HG03354 (cell line): ENCODE measurements at regions not wholly inside any gene's neighbourhood (a gene's known extent, or its start where the extent isn't known, plus 50 kb on each side); places are given as distances from the start of the nearest gene placed in this dataset.

ENCODE experiments used
- ATAC-seq: cut with Tn5 transposase; IDR thresholded peaks from one replicate; pipeline ENCODE4 v1.9.1; 2021; ENCODE audit warnings: mild to moderate bottlenecking; ENCODE audit not compliant: unreplicated experiment, poor library complexity, severe bottlenecking

- ATAC-seq: no peak
Measured at GRCh38 chr6:164546263-164546662, 763.1 kb downstream of the C6orf118 start.

DNA sequence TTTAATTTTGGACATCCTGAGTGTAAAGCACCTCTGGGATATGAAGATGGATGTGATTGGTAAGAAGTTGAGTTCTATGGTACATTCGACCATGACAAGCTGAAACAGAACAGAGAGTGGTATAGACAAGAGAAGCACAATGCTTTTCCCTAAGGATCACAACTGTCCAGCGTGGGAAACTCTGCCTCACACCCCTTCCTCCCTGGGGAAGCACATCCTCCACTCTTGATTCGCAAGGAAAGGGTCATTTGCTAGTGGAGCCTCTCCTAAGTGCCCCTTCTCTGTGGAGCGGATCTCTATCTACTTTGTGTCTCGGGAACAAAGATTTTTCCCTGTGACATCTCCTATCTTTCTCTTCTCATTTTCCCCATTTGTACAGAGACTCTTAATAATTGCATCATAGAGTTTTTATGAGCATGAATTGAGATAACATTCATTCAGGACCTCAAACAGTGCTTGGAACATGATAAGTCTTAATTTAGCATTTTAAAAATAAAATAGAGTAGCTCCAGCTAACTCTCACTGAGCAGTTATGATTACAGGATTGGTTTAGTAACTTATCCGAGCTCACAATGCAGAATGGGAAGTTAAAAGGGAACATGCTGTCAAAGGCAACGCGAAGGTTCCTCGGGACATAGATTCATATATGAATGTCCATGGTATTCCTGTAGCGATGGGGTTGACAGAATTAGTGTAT lies 775.2 kb downstream of the C6orf118 start:
- no peak for ATAC-seq

DNA sequence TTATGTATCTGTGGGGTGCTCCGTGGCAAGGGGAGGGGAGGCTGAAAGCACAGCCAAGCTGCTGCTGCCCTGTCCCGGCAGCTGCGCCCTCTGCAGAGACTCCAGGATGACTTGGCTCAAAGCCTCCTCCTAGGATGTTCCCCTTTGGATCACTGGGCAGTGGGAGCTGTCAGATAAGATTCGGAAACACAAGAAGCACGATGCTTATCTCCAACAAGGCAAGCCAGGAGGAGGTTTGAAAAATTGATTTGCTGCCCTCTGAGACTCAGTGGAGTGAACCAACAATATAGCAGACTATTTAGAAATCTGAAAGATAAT lies 776.4 kb downstream of the C6orf118 start:
- no peak for ATAC-seq

GRCh38 chr6:164532198-164533044 lies 777.0 kb downstream of the C6orf118 start:
- ATAC-seq: no peak

DNA sequence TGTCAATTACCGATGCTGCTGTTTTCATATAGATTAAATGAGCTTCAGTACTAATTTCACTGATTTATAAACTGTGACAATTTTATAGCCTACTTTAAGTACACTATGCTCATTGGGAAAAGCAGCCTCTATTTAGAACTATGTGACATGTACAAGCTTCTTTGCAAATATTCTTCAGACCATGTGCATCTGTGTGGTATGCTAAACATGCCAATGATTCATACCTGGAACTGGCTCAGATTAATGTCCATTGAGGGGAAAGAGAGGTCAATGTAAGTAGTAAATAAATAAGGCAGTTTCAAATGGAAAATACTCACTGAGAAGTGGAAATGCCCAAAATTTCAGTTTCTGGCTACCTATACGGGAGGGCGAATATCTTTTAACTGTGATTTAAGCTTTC lies 777.7 kb downstream of the C6orf118 start:
- no peak for ATAC-seq

DNA sequence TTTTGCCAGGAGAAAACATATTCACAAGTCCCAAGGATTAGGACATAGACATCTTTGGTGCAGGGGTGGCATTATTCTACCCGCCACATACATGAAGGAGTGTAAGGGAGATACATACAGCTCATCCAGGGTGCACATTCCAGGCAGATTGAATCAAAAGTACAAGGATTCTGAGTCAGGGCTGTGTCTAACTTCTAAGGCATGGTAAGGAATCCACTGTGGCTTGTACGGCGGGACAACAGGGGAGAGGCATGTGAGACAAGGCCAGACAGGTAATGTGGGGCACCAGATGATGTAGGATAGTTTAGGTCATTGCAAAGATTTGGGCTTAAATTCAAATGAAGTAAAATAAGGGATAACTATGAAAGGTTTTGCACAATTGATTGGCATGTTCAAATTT lies 780.9 kb downstream of the C6orf118 start:
- no peak for ATAC-seq

GRCh38 chr6:164523087-164523654 lies 786.2 kb downstream of the C6orf118 start:
- no peak for ATAC-seq

- no peak for ATAC-seq
Measured at GRCh38 chr6:164520916-164521315, 788.5 kb downstream of the C6orf118 start.

- ATAC-seq: no peak
Measured at GRCh38 chr6:164507206-164507940, 802.0 kb downstream of the C6orf118 start.

DNA sequence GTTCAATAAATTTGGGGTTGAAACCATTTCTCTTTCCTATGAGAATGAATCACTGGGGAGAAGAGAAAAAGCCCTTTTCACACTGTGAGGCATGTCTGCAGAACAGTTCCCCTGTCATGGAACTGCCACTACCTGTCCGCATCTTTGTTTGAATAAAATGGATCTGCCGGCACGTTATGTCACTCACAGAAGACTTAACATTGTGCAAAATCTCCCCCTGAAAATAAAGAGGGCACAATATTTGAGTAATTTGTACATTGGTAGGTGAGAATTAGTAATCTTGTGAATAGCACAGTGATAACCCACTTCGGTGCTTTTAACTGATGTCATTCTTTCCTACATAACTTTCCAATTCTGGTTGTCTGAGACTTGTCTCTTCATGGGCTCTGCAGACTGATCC lies 804.0 kb downstream of the C6orf118 start:
- ATAC-seq: no peak

- ATAC-seq: no peak
Measured at GRCh38 chr6:164502833-164503232, 806.6 kb downstream of the C6orf118 start.

- no peak for ATAC-seq
Measured at GRCh38 chr6:164495882-164496495, 813.4 kb downstream of the C6orf118 start.

DNA sequence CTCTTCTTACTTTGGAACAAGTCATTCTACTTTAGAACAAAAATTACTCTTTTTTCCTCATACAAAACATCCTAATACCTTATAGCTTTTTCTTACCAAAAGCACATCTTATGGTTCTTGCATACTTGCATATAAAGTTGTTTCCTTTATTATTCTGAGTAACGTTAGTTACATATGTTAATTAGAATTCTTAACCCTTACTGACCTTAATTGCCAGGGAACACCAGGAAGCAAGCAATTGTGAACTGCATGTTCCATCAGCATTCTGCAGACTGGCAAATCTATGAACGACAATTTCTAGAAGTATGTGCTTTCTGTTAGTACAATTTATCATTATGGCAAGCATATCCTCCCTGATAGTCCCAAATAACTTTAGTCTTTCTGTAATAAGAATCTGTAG lies 831.0 kb downstream of the C6orf118 start:
- ATAC-seq: no peak

DNA sequence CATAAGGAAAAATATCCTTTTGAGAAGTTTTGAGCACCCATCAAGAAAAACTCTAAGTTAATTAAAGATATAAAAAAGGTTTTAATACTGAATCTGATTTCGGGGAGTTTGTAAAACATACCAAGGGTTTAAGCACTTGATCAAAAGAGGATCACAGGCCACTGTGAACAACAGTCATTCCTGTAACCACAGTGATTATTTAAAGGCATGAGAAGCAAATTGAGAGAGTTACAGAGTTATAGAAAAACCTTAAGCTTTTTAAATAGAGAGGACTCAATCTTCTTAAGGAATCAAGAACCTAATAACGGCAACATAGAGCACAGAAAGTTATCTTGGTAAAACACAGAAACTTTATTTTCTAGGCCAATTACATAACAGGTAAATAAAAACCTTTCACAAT lies 831.6 kb downstream of the C6orf118 start:
- ATAC-seq: no peak

DNA sequence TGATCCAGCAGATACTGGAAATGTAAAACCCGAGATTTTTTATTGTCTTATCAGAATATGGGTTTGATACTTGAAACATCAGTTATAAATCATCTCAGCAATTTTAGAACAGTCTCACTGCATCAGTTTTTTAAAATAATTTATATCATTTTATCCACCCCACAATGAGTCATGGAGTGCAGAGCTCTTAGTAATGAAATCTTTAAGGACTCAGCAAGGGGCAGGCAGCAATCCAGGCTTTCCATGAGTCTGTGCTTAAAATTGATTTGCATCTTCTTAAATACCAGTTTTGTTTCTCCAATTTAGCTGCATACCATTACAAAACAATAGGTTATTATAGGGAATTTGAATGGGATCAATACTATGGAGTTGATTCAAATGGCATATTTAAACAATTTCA lies 832.3 kb downstream of the C6orf118 start:
- ATAC-seq: no peak

GRCh38 chr6:164469276-164469949 lies 840.0 kb downstream of the C6orf118 start:
- no peak for ATAC-seq

DNA sequence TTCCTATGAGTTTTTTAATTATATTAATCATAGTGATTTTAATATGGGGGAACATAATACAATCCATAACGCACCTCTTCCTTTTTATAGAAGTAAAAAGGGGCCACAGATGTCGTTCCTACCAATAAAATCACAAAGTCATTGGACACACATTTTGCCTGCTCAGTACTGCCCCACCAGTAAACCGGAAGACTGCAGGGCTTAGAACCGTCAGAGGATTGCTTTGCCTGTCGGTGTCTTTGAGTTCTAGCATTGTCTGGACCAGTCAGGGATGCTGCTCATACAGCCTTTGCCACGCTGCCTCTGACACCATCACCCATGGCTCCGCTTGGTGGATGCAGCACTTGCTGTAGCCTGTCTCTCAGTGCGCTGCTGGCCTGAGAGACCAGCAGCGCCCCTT lies 853.6 kb downstream of the C6orf118 start:
- no peak for ATAC-seq

DNA sequence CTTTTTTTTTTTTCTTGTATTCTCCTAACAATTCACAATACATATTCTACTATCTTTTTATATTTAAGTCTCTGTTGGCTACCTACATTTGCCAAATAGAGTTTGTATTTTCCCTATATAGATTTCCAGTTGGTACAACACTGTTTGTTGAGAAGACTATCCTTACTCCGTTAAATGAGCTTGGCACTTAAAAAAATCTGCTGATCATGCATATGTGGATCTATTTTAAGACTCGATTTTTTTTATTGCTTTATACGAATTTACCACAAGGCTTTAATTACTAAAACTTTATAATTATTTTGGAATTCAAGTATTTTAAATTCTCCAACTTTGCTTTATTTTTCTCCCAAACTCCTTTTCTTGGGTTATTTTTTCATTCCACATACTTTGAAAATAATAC lies 855.6 kb downstream of the C6orf118 start:
- ATAC-seq: no peak

DNA sequence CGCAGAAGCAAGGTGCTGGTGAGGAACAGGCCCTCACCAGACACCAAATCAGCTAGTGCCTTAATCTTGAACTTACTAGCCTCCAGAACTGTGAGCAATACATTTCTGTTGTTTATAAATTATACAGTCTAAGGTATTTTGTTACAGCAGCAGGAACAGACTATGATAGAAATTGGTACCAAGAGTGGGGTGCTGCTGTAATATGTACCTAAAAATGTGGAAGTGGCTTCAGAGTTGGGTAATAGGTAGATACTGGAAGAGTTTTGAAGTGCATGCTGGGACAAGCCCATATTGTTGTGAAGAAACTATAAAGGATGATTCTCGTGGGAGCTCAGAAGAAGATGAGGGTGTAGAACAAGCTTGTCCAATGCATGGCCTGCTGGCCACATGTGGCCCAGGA lies 866.8 kb downstream of the C6orf118 start:
- ATAC-seq: no peak

DNA sequence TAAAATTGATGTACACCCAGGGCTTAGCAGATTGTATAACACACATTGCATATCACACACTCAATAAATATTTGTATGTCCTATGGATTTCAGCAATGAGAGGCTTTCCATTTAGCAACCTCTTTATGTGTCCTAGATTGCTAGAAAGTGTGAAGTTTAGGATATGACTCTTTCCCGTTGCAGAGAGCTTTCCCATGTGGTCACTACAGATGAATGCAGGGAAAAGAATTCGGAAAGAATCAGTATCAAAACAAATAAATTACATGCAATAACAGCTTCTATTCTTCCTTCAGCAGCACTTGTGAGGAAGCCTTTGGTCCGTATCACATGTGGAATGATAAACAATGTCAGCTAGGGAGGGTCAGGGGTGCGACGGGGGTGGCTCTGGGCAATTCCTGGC lies 870.1 kb downstream of the C6orf118 start:
- no peak for ATAC-seq
